LNCaP clone FGC (cell line): ENCODE measurements at regions not wholly inside any gene's neighbourhood (a gene's known extent, or its start where the extent isn't known, plus 50 kb on each side); places are given as distances from the start of the nearest gene placed in this dataset.

Experiments
- DNase-seq: peaks from one replicate; pipeline ENCODE4 v3.0.0-alpha.2; 2011; ENCODE audit warnings: low read depth
- H3K4me3 ChIP-seq: 2 replicates; pipeline ENCODE4 v1.5.1; 2011; ENCODE audit warnings: mild to moderate bottlenecking, low read depth, low read length, control low read depth
- CTCF ChIP-seq: IDR thresholded peaks from 2 replicates; pipeline ENCODE4 v1.5.1; 2012; ENCODE audit warnings: mild to moderate bottlenecking; ENCODE audit not compliant: control insufficient read depth, insufficient read depth; ENCODE audit errors: extremely low read depth

DNA sequence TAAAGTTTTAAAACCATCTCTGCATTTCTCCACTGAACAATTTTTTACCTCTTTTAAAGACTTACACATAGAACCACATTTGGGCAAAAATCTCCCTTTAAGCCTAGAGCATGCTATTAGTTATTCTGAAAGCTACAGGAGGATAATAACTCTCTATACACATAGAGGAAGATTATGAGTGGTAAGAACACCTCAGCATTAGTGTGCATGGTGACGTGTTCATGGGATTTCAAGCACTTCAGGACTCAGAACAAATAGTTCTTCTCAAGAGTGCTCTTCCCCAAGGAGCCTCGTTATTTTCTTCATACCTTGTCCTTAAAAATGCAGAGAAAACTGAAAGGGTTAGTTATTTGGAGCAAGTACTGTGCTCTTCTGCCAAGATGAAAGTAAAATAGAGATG is 256.9 kb upstream of the TUSC1 start:
- TF ChIP-seq CTCF = no peak
- no peak for DNase-seq
- no peak overlapping the region for H3K4me3 ChIP-seq

- TF ChIP-seq CTCF = no peak
- no peak overlapping the region for H3K4me3 ChIP-seq
- no peak for DNase-seq
Measured at GRCh38 chr9:25918761-25919160, 240.5 kb upstream of the TUSC1 start.

GRCh38 chr9:25917731-25918362 is 239.6 kb upstream of the TUSC1 start:
- no peak for TF ChIP-seq CTCF
- DNase-seq = no peak
- no peak overlapping the region for H3K4me3 ChIP-seq

GRCh38 chr9:25913806-25914205 is 235.6 kb upstream of the TUSC1 start:
- TF ChIP-seq CTCF = no peak
- no peak overlapping the region for H3K4me3 ChIP-seq
- DNase-seq = no peak

- DNase-seq = no peak
- no peak overlapping the region for H3K4me3 ChIP-seq
- no peak for TF ChIP-seq CTCF
Measured at GRCh38 chr9:25904701-25905100, 226.5 kb upstream of the TUSC1 start.

- no peak for TF ChIP-seq CTCF
- DNase-seq = no peak
- no peak overlapping the region for H3K4me3 ChIP-seq
Measured at GRCh38 chr9:25891527-25891926, 213.3 kb upstream of the TUSC1 start.

DNA sequence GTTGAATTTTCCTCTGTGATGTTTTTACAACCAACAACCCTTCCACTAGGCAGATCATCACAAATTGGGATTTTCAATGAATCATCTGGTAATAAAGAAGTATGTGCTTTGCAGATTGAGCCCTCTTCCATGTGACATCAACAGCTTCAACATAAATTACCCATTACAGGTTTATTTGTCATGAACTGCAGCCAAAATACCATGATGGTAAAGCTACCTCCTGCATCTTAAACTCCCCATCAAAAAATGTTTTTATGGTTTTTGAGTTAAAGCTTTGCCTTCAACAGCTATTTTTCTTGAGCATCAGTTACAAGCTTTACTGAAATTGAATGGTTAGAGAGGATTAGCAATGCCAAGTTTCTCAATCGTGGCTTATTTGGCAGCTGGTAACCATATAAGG is 211.4 kb upstream of the TUSC1 start:
- TF ChIP-seq CTCF = no peak
- no peak overlapping the region for H3K4me3 ChIP-seq
- DNase-seq = no peak
